GM18867 (cell line): ENCODE measurements at regions not wholly inside any gene's neighbourhood (a gene's known extent, or its start where the extent isn't known, plus 50 kb on each side); places are given as distances from the start of the nearest gene placed in this dataset.

Experiments
- ATAC-seq: cut with Tn5 transposase; IDR thresholded peaks from one replicate; pipeline ENCODE4 v1.9.1; 2021; ENCODE audit warnings: mild to moderate bottlenecking, moderate library complexity; ENCODE audit not compliant: unreplicated experiment

DNA sequence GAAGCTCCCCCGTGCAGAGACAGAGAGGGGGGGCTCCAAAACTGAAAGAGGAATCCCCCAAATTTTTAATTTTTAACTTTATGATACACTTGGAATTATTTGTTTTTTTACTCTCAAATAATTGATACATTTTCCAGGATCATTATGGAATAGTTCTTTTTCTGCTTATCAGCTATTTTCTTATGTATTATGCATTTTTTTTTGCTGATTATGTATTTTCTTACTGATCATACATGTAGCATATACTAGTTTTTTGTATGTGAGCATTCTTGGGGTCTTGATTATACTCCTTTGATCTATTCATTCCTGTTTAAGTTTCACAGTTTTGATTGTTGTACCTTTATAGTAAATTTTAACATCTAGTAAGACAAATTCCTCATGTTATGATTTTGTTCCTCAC is 55.5 kb upstream of the LDHB start:
- no peak for ATAC-seq

- ATAC-seq, result peak; percentile 85
These were observed 53.5 kb upstream of the LDHB start for GRCh38 chr12:21710958-21711775.
